DMS53 treated with DMSO at 0.1 percent for 48 hours (cell line): ENCODE measurements at regions not wholly inside any gene's neighbourhood (a gene's known extent, or its start where the extent isn't known, plus 50 kb on each side); places are given as distances from the start of the nearest gene placed in this dataset.
"Not testable (repeated sequence)": the region's sequence is repeated elsewhere in the genome, so short reads cannot be mapped to it uniquely, and the experiment has no call there.

Experiments
- DNase-seq: peaks from one replicate; lab custom pipeline; 2025; ENCODE audit not compliant: unreplicated experiment; lab: John Stamatoyannopoulos, UW

DNA sequence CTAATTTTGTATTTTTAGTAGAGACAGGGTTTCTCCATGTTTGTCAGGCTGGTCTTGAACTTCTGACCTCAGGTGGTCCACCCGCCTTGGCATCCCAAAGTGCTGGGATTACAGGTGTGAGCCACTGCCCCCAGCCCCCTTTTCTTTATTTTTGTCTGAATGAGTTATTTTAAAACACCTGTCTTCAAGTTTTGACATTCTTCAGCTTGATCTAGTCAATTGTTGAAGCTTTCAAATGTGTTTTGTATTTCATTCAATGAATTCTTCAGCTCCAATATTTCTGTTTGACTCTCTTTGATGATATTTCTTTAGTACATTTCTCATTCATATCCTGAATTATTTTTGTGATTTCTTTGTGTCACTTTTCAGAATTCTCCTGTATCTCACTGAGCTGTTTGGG lies 486.2 kb downstream of the DMAC1 start:
- no peak for DNase-seq

DNA sequence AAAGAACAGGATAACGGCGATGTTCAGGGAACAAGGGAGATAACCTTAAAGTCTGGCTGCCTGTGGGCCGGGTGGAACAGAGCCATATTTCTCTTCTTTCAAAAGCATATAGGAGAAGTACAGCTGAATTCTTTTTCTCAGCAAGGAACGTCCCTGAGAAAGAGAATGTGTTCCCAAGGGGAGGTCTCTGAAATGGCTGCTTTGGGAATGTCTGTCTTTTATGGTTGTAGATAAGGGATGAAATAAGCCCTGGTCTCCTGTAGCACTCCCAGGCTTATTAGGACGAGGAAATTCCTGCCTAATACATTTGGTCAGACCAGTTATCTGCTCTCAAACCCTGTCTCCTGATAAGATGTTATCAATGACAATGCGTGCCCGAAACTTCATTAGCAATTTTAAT lies 490.5 kb downstream of the DMAC1 start:
- DNase-seq, result not testable (repeated sequence)

DNA sequence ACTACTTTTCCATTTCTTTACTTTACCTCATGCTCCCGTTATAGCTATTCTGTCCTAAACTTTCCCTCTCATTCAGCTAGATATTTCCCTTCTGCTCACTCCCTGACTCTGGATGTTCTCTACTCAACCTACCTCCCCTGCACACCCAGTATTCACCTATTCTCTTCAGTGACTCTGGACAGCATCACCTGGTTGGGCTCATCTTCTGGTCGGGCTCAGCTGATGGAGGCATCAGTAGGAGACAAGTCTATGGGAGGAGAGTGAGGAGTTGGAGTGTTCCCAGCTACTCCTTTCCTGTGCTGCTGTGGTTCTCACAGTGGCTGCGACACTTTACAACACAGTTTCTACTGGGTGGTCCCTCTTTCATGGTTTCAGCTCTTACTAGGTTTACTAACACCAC lies 493.9 kb downstream of the DMAC1 start:
- no peak for DNase-seq

DNA sequence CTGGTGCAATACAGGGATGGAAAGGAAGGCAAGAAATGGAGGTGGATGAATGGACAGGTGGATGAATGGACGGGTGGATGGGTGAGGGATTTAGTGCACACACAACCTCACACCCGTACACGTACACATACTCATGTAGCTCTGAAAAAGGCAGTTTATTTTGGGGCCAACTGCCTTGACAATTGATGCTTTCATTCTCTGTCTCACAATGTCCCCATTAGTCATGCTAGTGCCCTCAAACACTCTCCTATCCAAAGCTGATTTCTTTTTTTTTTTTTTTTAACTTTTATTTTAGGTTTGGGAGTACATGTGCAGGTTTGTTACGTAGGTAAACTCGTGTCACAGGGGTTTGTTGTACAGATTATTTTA lies 495.0 kb downstream of the DMAC1 start:
- DNase-seq, result no peak

GRCh38 chr9:7303907-7304626 lies 495.5 kb downstream of the DMAC1 start:
- no peak for DNase-seq

GRCh38 chr9:7300484-7300883 lies 499.1 kb downstream of the DMAC1 start:
- DNase-seq, result no peak

- no peak for DNase-seq
These were observed 501.5 kb downstream of the DMAC1 start for GRCh38 chr9:7298123-7298522.

DNA sequence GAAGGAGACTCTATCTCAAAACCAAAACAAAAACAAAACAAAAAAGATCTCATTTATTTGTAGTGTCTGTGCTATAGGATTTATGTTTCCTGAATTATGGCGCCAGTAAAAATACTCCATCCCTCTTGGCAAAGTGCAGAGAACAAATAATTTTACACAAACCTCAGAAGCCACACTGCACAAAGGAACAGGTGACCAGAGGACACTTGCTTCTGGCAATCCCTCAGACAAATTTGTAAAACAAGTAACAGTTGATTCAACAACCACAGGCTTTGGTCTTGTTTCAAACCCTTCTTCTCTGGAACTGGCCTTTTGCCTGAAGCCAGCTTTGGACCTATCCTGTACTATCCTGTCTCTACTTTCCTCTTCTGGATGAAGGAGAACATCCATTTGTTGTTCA lies 502.1 kb downstream of the DMAC1 start:
- DNase-seq, result no peak

DNA sequence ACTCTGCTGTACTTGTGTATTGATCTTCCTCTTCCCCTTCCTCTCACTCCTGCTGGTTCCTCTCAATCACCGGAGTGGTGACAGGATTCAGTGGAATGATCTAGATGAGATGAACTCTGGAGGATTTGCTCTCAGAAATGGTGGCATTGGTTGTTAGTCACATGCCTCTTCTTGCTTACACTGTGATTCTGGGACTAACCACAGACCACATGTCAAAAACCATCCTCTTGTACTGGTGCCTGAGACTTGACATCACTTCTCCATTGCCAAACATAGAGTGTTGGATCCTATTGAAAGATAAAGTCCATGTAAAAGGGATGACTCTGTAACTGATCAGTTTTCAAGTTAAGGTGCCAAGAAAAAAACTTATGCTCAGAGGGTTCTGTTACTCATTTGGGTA lies 506.5 kb downstream of the DMAC1 start:
- DNase-seq, result no peak

- no peak for DNase-seq
These were observed 509.8 kb downstream of the DMAC1 start for GRCh38 chr9:7289773-7290172.

DNA sequence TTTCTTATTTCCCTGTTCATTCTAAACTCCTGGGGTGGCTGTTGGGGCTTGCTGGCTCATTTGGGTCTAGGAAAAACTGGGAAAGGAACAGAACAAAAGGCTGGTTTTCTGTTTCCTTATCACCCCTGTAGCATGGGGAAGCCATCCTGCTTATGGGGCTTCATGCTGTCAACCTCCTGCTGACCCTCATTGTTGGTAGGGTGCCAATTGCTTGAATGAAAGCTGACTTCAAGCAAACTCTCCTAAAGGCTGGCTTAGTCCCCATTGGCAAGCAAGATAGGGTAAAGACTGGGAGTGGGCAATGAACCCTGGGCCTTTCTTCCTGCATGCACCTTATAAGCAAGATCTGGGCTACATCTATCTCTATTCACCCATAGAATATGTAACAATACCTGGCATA lies 511.6 kb downstream of the DMAC1 start:
- no peak for DNase-seq

DNA sequence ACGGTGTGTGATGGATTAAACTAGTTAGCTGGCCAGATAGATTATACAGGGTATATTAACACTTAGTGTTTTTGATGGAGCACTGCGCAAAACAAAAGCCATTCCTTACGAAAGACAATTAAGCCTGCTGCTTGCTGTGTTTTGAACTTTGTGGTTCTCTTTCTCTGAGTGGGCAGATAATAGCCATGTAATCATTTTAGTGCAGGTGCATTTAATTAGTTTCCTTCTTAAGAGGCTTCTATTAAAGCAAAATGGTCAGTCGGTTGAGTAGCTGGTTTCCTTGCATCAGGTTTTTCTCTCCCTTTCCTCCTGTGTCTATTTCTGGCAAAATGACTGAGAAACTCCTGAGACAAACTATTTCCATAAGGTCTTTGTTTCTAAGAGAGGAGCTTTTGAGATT lies 512.5 kb downstream of the DMAC1 start:
- DNase-seq, result no peak

GRCh38 chr9:7286101-7286500 lies 513.5 kb downstream of the DMAC1 start:
- no peak for DNase-seq

DNA sequence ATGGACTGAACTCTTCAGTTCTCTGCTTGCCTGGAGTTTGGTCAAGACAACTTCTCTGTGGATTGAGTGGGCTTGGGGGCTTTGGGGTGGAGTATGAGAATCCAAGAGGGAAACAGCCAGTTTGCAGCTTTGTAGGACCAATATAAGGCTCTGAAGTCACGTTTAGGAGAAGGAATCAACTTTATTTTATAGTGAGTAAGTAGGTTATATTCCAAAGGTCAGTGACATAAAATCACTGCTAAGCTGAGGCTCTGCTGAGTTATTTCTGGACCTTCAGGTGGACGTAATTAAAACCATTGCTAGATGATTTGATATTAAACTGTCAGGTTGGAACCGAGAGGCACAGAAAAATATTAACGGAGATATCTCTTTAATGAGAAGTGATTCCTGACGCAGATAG lies 514.4 kb downstream of the DMAC1 start:
- DNase-seq, result no peak

DNA sequence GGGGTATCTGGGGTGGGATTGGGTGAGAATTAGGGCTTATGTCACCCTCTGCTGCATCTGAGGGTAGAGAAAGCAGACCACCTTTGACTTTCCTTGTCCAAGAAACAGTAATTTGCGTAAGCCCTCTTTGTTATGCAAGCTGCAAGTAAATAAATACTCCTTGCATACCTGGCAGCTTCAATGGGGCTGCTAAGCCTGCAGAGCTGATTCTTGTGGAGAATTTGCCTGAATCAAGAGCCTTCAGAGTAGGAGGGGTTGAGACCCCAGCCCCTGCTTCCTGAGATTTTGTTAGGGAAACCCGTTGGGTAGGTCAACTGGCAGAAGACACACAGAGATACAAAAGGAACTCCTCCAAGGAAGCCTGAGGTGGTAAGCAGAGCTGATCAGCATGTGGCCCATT lies 515.1 kb downstream of the DMAC1 start:
- no peak for DNase-seq

- DNase-seq, result no peak
These were observed 515.5 kb downstream of the DMAC1 start for GRCh38 chr9:7284117-7284516.

- DNase-seq, result no peak
These were observed 515.8 kb downstream of the KDM4C start for GRCh38 chr9:7273575-7273974.

- DNase-seq, result no peak
These were observed 509.3 kb downstream of the KDM4C start for GRCh38 chr9:7266911-7267595.

- DNase-seq, result no peak
These were observed 507.4 kb downstream of the KDM4C start for GRCh38 chr9:7265181-7265580.

DNA sequence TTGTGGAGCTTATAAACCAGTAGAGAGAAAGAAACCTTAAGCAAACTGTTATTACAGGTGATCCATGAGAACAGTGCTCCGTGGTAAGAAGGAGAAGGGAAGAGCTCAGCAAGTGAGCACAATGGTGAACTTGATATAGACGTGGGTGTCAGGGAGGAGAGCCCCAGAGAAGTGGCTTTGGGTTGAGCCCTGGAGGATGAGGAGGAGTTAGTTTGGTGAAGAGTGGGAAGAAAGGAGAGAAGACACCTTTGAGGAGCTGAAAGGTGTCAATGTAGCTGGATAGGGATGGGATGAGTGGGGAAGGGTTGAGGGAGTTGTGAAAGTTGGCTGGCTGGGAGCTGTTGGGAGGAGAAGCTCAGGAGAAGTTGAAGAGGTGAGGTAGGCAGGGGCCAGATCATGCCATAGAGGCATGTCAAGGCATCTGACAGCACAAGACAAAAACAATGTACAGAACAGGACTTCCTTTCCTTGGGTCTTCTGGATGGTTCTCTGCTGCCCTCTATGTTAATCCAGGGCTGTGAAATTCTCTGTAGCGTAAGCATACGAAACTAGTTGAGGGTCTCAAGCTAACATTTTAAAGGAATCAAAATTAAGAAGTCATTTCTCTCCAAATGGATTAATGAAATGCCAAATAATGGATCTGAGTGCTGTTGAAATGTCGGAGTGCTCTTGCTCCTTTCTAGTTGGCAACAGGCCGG lies 501.9 kb downstream of the KDM4C start:
- DNase-seq, result no peak

DNA sequence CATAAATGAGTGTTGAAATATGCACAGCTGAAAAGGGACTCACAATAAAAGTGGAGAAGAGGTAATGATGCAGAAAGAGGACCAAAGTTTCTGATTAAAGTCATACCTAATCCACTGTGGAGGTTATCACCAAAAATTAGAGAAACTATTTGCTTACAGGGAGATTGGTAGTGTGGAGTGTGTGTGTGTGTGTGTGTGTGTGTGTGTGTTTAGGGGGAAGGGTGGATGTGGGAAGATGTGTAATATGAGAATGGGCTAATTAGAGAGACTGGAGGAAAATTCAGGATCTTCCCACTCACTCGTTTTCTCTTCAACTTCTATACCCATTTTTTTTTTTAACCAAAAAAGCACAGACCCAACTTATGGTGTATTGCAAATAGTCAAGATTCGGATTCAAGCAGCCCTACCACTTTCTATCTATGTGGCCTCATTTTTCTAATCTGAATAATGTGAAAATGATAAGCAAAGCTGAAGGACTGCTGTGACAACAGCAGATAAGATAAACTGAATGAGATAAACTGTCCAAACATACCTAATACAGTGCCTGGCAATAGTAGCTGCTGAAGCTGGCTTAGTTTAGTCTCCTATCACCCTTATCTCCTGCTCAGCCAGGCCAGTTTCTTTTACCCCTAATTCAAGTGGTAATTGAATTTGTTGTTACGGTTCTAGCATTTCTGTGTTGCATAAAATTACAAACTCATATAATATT lies 501.1 kb downstream of the KDM4C start:
- no peak for DNase-seq
